Small intestine (tissue), 7 donors: ENCODE measurements at regions not wholly inside any gene's neighbourhood (a gene's known extent, or its start where the extent isn't known, plus 50 kb on each side); places are given as distances from the start of the nearest gene placed in this dataset.
A peak's percentile ranks its signal among the peaks of the same experiment; 100 is the strongest.

Experiments used
- DNase-seq, 2 donors: peaks; one replicate each; pipeline versions ENCODE4 v3.0.0 to v3.0.0-alpha.2; 2013
- FAIRE-seq: peaks from 2 replicates; lab custom pipeline; 2012; peaks lifted over from hg19 to GRCh38; lab: Jason Lieb, UNC
- H3K27ac ChIP-seq, 3 donors: one replicate each; pipeline ENCODE4 v1.5.1; 2013; ENCODE audit warnings: low read length in 2 of 3, mild to moderate bottlenecking in 2 of 3, control low read depth in 1 of 3, inconsistent platforms in 1 of 3, low read depth in 1 of 3, moderate library complexity in 1 of 3
- H3K27me3 ChIP-seq, 3 donors: one replicate each; pipeline ENCODE4 v1.6.1; 2013; ENCODE audit warnings: low read length in 3 of 3, inconsistent platforms in 1 of 3; ENCODE audit not compliant: control insufficient read depth in 3 of 3, insufficient read depth in 3 of 3
- H3K36me3 ChIP-seq, 3 donors: one replicate each; pipeline ENCODE4 v1.6.1; 2013; ENCODE audit warnings: low read length in 3 of 3, inconsistent platforms in 1 of 3, low read depth in 1 of 3, mild to moderate bottlenecking in 1 of 3, moderate library complexity in 1 of 3; ENCODE audit not compliant: control insufficient read depth in 3 of 3, insufficient read depth in 2 of 3
- H3K4me1 ChIP-seq, 3 donors: one replicate each; pipeline ENCODE4 v1.6.1; 2013; ENCODE audit warnings: low read length in 2 of 3, inconsistent platforms in 1 of 3, low read depth in 1 of 3, mild to moderate bottlenecking in 1 of 3, moderate library complexity in 1 of 3; ENCODE audit not compliant: control insufficient read depth in 3 of 3, insufficient read depth in 2 of 3
- H3K4me3 ChIP-seq, 3 donors: one replicate each; pipeline ENCODE4 v1.5.1; 2013; ENCODE audit warnings: low read length in 3 of 3, control low read depth in 1 of 3, inconsistent platforms in 1 of 3, low read depth in 1 of 3, mild to moderate bottlenecking in 1 of 3, moderate library complexity in 1 of 3
- H3K9me3 ChIP-seq, 2 donors: one replicate each; pipeline ENCODE4 v1.6.1; 2013; ENCODE audit warnings: low read depth in 1 of 2, low read length in 1 of 2; ENCODE audit not compliant: control insufficient read depth in 2 of 2, insufficient read depth in 1 of 2
- WGBS, 3 donors: extraction: QIAGEN DNeasy Blood & Tissue Kit; methylation state at CpG; one replicate each; pipeline ENCODE4 v1.1.7; 2013; 5-methylcytosine and 5-hydroxymethylcytosine counted together
- donor health status: healthy with polysubstance abuse.
- donor health status: control.
- donor health status: control.
- donor health status: Bipolar disorder and iron deficiency.
- donor health status: healthy.

- Histone ChIP-seq H3K27me3 (no peaks in the 10 kb centered on the region), H3K4me3 (no peak overlapping the region), H3K9me3 (no peaks in the 10 kb centered on the region), H3K4me1 (no peaks in the 10 kb centered on the region), H3K36me3 (no peaks in the 10 kb centered on the region), H3K27ac (no peak overlapping the region)
- DNase-seq, result no peak
- FAIRE-seq, result no peak
- WGBS, 3 donors, result 63 to 71% (median 68%) methylated on average over 3 of the region's 3 CpGs
These were observed 131.1 kb upstream of the NBEA start for GRCh38 chr13:34810996-34811395.

GRCh38 chr13:34815526-34815925 is 126.5 kb upstream of the NBEA start:
- DNase-seq (peak in 1 of 2 donors; percentile 9), FAIRE-seq (no peak)
- H3K4me3 ChIP-seq, result no peak overlapping the region
- no peak overlapping the region for H3K27ac ChIP-seq
- 13 to 58% (median 38%) methylated on average over 2 of the region's 2 CpGs for WGBS, 3 donors
- H3K9me3 ChIP-seq, result no peaks in the 10 kb centered on the region
- H3K36me3 ChIP-seq, result no peaks in the 10 kb centered on the region
- no peaks in the 10 kb centered on the region for H3K4me1 ChIP-seq
- H3K27me3 ChIP-seq, result no peaks in the 10 kb centered on the region

GRCh38 chr13:34816245-34816884 is 125.7 kb upstream of the NBEA start:
- H3K4me3 ChIP-seq, result no peak overlapping the region
- H3K4me1 ChIP-seq, result no peaks in the 10 kb centered on the region
- H3K36me3 ChIP-seq, result no peaks in the 10 kb centered on the region
- FAIRE-seq (no peak), DNase-seq (no peak)
- WGBS, 3 donors, result 49 to 88% (median 80%) methylated on average over 2 of the region's 2 CpGs
- no peaks in the 10 kb centered on the region for H3K9me3 ChIP-seq
- H3K27ac ChIP-seq, result no peak overlapping the region
- H3K27me3 ChIP-seq, result no peaks in the 10 kb centered on the region

GRCh38 chr13:34816908-34817665 is 125.0 kb upstream of the NBEA start:
- WGBS, 3 donors, result 51 to 81% (median 67%) methylated on average over 6 of the region's 6 CpGs
- Histone ChIP-seq H3K27me3 (no peaks in the 10 kb centered on the region), H3K4me3 (no peak overlapping the region), H3K36me3 (no peaks in the 10 kb centered on the region), H3K9me3 (no peaks in the 10 kb centered on the region), H3K4me1 (no peaks in the 10 kb centered on the region), H3K27ac (no peak overlapping the region)
- FAIRE-seq (no peak), DNase-seq (no peak)

GRCh38 chr13:34822650-34823049 is 119.4 kb upstream of the NBEA start:
- Histone ChIP-seq H3K4me1 (peaks cover 0 to 7% (median 0%) of the 10 kb centered on the region in 3 donors), H3K27me3 (no peaks in the 10 kb centered on the region), H3K4me3 (no peak overlapping the region), H3K9me3 (no peaks in the 10 kb centered on the region), H3K36me3 (no peaks in the 10 kb centered on the region), H3K27ac (no peak overlapping the region)
- 79 to 91% (median 82%) methylated on average over 1 of the region's 1 CpG for WGBS, 3 donors
- FAIRE-seq, result no peak
- DNase-seq, result no peak

- Histone ChIP-seq H3K4me3 (no peak overlapping the region), H3K27me3 (no peaks in the 10 kb centered on the region), H3K4me1 (peaks cover 0 to 8% (median 0%) of the 10 kb centered on the region in 3 donors), H3K9me3 (no peaks in the 10 kb centered on the region), H3K36me3 (no peaks in the 10 kb centered on the region), H3K27ac (peak overlapping the region in 1 of 3 donors; percentile 44)
- 17 to 57% (median 45%) methylated on average over 2 of the region's 2 CpGs for WGBS, 3 donors
- FAIRE-seq (no peak), DNase-seq (peak in 1 of 2 donors; percentile 15)
These were observed 115.6 kb upstream of the NBEA start for GRCh38 chr13:34826432-34826831.

GRCh38 chr13:34833562-34834182 is 108.4 kb upstream of the NBEA start:
- H3K4me3 ChIP-seq, result no peak overlapping the region
- DNase-seq (no peak), FAIRE-seq (no peak)
- peaks cover 0 to 3% of the 10 kb centered on the region in 2 donors for H3K9me3 ChIP-seq
- no peak overlapping the region for H3K27ac ChIP-seq
- WGBS, 3 donors, result 22 to 27% (median 26%) methylated on average over 6 of the region's 6 CpGs
- no peaks in the 10 kb centered on the region for H3K27me3 ChIP-seq
- H3K36me3 ChIP-seq, result no peaks in the 10 kb centered on the region
- H3K4me1 ChIP-seq, result no peaks in the 10 kb centered on the region

GRCh38 chr13:34842466-34842865 is 99.6 kb upstream of the NBEA start:
- Histone ChIP-seq H3K4me3 (no peak overlapping the region), H3K27ac (no peak overlapping the region), H3K36me3 (no peaks in the 10 kb centered on the region), H3K4me1 (no peaks in the 10 kb centered on the region), H3K9me3 (no peaks in the 10 kb centered on the region), H3K27me3 (peaks cover 0 to 3% (median 0%) of the 10 kb centered on the region in 3 donors)
- FAIRE-seq (no peak), DNase-seq (no peak)
- 62 to 85% (median 76%) methylated on average over 3 of the region's 3 CpGs for WGBS, 3 donors
